IgD-negative memory B cell (primary cell): ENCODE measurements at regions not wholly inside any gene's neighbourhood (a gene's known extent, or its start where the extent isn't known, plus 50 kb on each side); places are given as distances from the start of the nearest gene placed in this dataset.

Source experiments
- H3K27ac Mint-ChIP-seq, 3 donors: one replicate each; pipeline ENCODE4 v1.8.0; 2020 to 2022; ENCODE audit warnings: mild to moderate bottlenecking in 3 of 3, mixed read lengths in 3 of 3, moderate library complexity in 1 of 3
- H3K27me3 Mint-ChIP-seq: one replicate; pipeline ENCODE4 v1.8.0; 2021; ENCODE audit warnings: mixed read lengths
- H3K36me3 Mint-ChIP-seq: one replicate; pipeline ENCODE4 v1.8.0; 2020; ENCODE audit warnings: mild to moderate bottlenecking, mixed read lengths
- H3K4me1 Mint-ChIP-seq, 3 donors: one replicate each; pipeline ENCODE4 v1.8.0; 2020 to 2022; ENCODE audit warnings: mixed read lengths in 3 of 3, mild to moderate bottlenecking in 1 of 3
- H3K4me3 Mint-ChIP-seq, 4 donors: one replicate each; pipeline ENCODE4 v1.8.0; 2020 to 2022; ENCODE audit warnings: mild to moderate bottlenecking in 4 of 4, mixed read lengths in 4 of 4, moderate library complexity in 3 of 4
- H3K9me3 Mint-ChIP-seq, 3 donors: one replicate each; pipeline ENCODE4 v1.8.0; 2020 to 2021; ENCODE audit warnings: mixed read lengths in 3 of 3, mild to moderate bottlenecking in 1 of 3

- no peak overlapping the region for H3K27ac Mint-ChIP-seq
- H3K4me1 Mint-ChIP-seq: no peaks in the 10 kb centered on the region
- no peak overlapping the region for H3K4me3 Mint-ChIP-seq
- no peaks in the 10 kb centered on the region for H3K36me3 Mint-ChIP-seq
- H3K27me3 Mint-ChIP-seq: peaks cover 3% of the 10 kb centered on the region
- peaks cover 0 to 10% (median 3%) of the 10 kb centered on the region in 3 donors for H3K9me3 Mint-ChIP-seq
Observed at GRCh38 chr10:20963721-20964595, 66.8 kb upstream of the NEBL start.

DNA sequence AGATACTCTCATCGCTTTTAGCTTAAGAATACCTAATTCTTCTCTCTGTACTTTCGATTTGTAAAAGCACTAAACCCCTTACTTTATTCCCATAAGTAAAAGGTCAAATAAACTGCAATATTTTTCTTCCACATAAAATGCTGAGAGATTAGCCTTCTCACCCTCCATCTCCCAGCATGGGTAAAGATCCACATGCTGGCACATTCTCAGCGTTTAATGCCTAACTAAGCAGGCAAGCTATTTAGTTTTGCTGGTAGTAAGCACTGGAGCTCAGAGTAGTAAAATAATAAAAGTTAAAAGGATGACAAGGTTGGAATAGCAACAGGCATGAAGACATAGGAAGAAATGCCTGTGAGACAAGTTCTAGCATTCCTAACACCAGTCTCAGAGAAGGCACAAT lies 65.9 kb upstream of the NEBL start:
- Mint-ChIP-seq H3K27ac (no peak overlapping the region), H3K4me1 (no peaks in the 10 kb centered on the region), H3K36me3 (no peaks in the 10 kb centered on the region), H3K4me3 (no peak overlapping the region), H3K9me3 (peaks cover 0 to 10% (median 3%) of the 10 kb centered on the region in 3 donors), H3K27me3 (peaks cover 3% of the 10 kb centered on the region)

- Mint-ChIP-seq H3K27ac (no peak overlapping the region), H3K4me1 (no peaks in the 10 kb centered on the region), H3K4me3 (no peak overlapping the region), H3K9me3 (peaks cover 0 to 7% (median 3%) of the 10 kb centered on the region in 3 donors), H3K27me3 (peaks cover 3% of the 10 kb centered on the region), H3K36me3 (no peaks in the 10 kb centered on the region)
Observed at GRCh38 chr10:20962165-20962564, 65.1 kb upstream of the NEBL start.

DNA sequence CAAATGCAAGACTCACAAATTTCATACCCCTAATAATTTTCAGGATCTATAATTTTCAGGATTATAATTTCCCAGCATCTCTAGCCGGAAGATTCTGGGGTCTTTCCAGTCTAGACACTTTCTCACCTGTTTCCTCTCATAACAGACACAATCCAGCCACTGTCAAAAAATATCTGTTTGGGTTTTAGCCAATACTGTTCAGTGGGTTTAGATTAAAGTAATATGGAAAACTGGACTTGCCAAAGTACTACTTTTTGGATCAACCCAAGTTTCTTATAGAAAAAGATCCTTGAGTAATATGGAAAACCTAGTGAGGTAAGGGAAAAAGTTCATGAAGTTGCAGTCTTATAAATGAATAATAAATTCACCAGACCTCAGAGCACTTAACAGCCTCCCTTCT lies 62.1 kb upstream of the NEBL start:
- Mint-ChIP-seq H3K9me3 (no peaks in the 10 kb centered on the region), H3K27me3 (peaks cover 2% of the 10 kb centered on the region), H3K4me3 (no peak overlapping the region), H3K4me1 (peaks cover 0 to 5% (median 0%) of the 10 kb centered on the region in 3 donors), H3K27ac (no peak overlapping the region), H3K36me3 (no peaks in the 10 kb centered on the region)

DNA sequence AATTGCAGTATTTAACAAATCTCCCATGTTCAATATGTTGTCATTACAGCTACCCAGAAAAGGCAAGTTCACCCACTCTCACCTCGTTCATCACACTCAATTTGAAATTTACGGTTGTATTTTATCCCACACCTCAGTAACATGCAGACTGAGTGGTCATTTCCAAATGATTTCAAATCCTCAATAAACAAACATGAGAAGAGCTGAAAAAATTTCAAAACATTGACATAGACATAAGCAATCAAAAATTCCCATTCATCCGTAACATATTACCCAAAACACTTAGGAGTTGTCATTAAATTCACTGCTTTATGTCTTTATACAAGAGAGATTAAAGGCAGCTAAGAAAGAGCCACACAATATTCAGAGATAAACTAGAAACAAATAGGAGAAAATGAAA lies 61.7 kb upstream of the NEBL start:
- Mint-ChIP-seq H3K4me1 (peaks cover 0 to 5% (median 0%) of the 10 kb centered on the region in 3 donors), H3K4me3 (no peak overlapping the region), H3K27ac (no peak overlapping the region), H3K9me3 (no peaks in the 10 kb centered on the region), H3K36me3 (no peaks in the 10 kb centered on the region), H3K27me3 (peaks cover 2% of the 10 kb centered on the region)

DNA sequence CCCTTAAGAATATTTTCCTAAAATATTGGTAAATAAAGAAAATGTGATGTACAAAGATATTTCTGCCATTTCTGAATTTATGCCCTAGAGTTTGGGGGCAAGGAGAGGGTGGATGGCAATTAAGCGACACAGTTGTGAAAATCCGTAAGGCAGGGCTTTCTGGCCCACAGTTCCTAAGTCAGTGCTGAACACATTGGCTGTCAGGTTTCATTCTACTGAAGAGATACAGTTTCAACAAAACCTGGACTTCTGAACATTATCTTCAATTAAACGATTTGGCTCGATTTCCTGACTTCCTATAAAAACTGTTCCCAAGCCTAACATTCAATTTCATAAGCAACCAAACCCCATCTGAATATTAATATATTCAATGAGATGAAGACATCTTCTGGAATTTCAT lies 61.1 kb upstream of the NEBL start:
- no peaks in the 10 kb centered on the region for H3K36me3 Mint-ChIP-seq
- H3K9me3 Mint-ChIP-seq: no peaks in the 10 kb centered on the region
- peaks cover 0 to 5% (median 0%) of the 10 kb centered on the region in 3 donors for H3K4me1 Mint-ChIP-seq
- no peak overlapping the region for H3K27ac Mint-ChIP-seq
- peaks cover 2% of the 10 kb centered on the region for H3K27me3 Mint-ChIP-seq
- no peak overlapping the region for H3K4me3 Mint-ChIP-seq

GRCh38 chr10:20957744-20958143 lies 60.6 kb upstream of the NEBL start:
- Mint-ChIP-seq H3K36me3 (no peaks in the 10 kb centered on the region), H3K4me3 (no peak overlapping the region), H3K27me3 (peaks cover 2% of the 10 kb centered on the region), H3K4me1 (peaks cover 0 to 5% (median 0%) of the 10 kb centered on the region in 3 donors), H3K27ac (no peak overlapping the region), H3K9me3 (no peaks in the 10 kb centered on the region)

- Mint-ChIP-seq H3K9me3 (no peaks in the 10 kb centered on the region), H3K4me3 (no peak overlapping the region), H3K27me3 (peaks cover 2% of the 10 kb centered on the region), H3K36me3 (no peaks in the 10 kb centered on the region), H3K27ac (no peak overlapping the region), H3K4me1 (peaks cover 0 to 5% (median 0%) of the 10 kb centered on the region in 3 donors)
Observed at GRCh38 chr10:20956843-20957242, 59.7 kb upstream of the NEBL start.

GRCh38 chr10:20955355-20955893 lies 58.3 kb upstream of the NEBL start:
- Mint-ChIP-seq H3K27ac (no peak overlapping the region), H3K27me3 (peaks cover 2% of the 10 kb centered on the region), H3K36me3 (no peaks in the 10 kb centered on the region), H3K4me1 (peaks cover 0 to 5% (median 0%) of the 10 kb centered on the region in 3 donors), H3K4me3 (no peak overlapping the region), H3K9me3 (no peaks in the 10 kb centered on the region)

DNA sequence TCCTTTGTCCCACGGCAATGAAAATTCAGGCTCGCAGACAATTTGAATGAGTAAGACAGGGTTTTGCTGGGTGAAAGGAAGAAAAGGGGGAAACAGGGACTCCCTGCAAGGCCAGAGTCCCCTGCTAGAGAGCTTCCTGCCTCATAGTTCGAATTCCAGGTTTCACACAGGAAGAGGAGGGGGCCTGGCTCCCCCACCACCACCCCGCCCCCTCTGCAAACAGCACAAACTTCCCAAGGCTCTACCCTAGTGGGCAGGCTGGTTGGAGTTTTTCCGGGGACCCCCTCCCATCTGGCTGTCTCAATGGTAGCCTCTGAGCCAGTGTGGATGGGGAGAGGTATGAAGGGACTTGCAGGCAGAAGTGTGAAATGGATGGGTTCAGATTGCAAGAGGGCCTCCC lies 57.4 kb upstream of the NEBL start:
- Mint-ChIP-seq H3K36me3 (no peaks in the 10 kb centered on the region), H3K9me3 (no peaks in the 10 kb centered on the region), H3K4me3 (no peak overlapping the region), H3K27me3 (peaks cover 2% of the 10 kb centered on the region), H3K4me1 (peaks cover 0 to 5% (median 2%) of the 10 kb centered on the region in 3 donors), H3K27ac (no peak overlapping the region)

DNA sequence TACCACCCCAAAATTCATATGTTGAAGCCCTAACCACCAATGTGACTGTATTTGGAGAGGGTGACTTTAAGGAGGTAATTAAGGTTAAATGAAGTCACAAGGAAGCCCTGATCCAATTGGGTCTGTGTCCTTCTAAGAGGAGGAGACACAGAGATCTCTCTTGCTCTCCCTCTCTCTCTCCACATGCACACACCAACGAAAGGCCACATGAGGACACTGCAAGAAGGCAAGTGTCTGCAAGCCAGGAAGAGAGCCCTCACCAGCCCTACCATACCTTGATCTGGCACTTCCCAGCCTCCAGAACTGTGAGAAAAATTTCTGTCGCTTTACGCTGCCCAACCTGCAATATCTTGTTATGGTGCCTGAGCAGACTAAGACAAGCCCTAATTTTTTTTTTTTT lies 56.0 kb upstream of the NEBL start:
- H3K36me3 Mint-ChIP-seq: no peaks in the 10 kb centered on the region
- no peak overlapping the region for H3K4me3 Mint-ChIP-seq
- no peak overlapping the region for H3K27ac Mint-ChIP-seq
- peaks cover 9 to 17% (median 12%) of the 10 kb centered on the region in 3 donors for H3K4me1 Mint-ChIP-seq
- H3K9me3 Mint-ChIP-seq: no peaks in the 10 kb centered on the region
- peaks cover 2% of the 10 kb centered on the region for H3K27me3 Mint-ChIP-seq

GRCh38 chr10:20949967-20950366 lies 52.9 kb upstream of the NEBL start:
- Mint-ChIP-seq H3K36me3 (no peaks in the 10 kb centered on the region), H3K27me3 (peaks cover under 1% of the 10 kb centered on the region), H3K4me1 (peaks cover 9 to 12% (median 12%) of the 10 kb centered on the region in 3 donors), H3K4me3 (peak overlapping the region in 1 of 4 donors; percentile 18), H3K27ac (no peak overlapping the region), H3K9me3 (no peaks in the 10 kb centered on the region)

- Mint-ChIP-seq H3K9me3 (no peaks in the 10 kb centered on the region), H3K27me3 (no peaks in the 10 kb centered on the region), H3K4me3 (peak overlapping the region; percentile 34 to 98 (median 82)), H3K27ac (peak overlapping the region in 1 of 3 donors; percentile 24), H3K36me3 (no peaks in the 10 kb centered on the region), H3K4me1 (peaks cover 9 to 12% (median 12%) of the 10 kb centered on the region in 3 donors)
Observed at GRCh38 chr10:20948686-20949327, 51.7 kb upstream of the NEBL start.
